ENCODE measurements at regions not wholly inside any gene's neighbourhood (a gene's known extent, or its start where the extent isn't known, plus 50 kb on each side); places are given as distances from the start of the nearest gene placed in this dataset.
"Not testable (repeated sequence)": the region's sequence is repeated elsewhere in the genome, so short reads cannot be mapped to it uniquely, and the experiment has no call there.

GRCh38 chr2:140085674-140086073 lies 1305.5 kb upstream of the NXPH2 start:
- Histone ChIP-seq H3K4me3 (no peak overlapping the region), H3K27ac (no peak overlapping the region), H3K9me3 (no peaks in the 10 kb centered on the region), H3K27me3 (no peaks in the 10 kb centered on the region), H3K36me3 (no peaks in the 10 kb centered on the region), H3K4me1 (no peaks in the 10 kb centered on the region)
- TF ChIP-seq CTCF (IDR thresholded peaks at IDR 0.05) (no peak), POLR2AphosphoS5 (IDR thresholded peaks at IDR 0.05) (no peak), POLR2A (IDR thresholded peaks at IDR 0.05) (no peak)
- intact Hi-C loops (cut with DNase I; ENCODE audit: low total_unique reads), result no loop called here
- DNase-seq, result peak in 1 of 2 donors; percentile 12

- TF ChIP-seq POLR2A (IDR thresholded peaks at IDR 0.05) (no peak), POLR2AphosphoS5 (IDR thresholded peaks at IDR 0.05) (no peak), EP300 (IDR thresholded peaks at IDR 0.05) (no peak), CTCF (IDR thresholded peaks at IDR 0.05) (no peak)
- Histone ChIP-seq H3K27ac (no peak overlapping the region), H3K4me1 (no peaks in the 10 kb centered on the region), H3K36me3 (no peaks in the 10 kb centered on the region), H3K4me3 (no peak overlapping the region), H3K27me3 (no peaks in the 10 kb centered on the region), H3K9me3 (peaks cover 0 to under 1% (median 0%) of the 10 kb centered on the region in 4 donors)
- no peak for DNase-seq
- intact Hi-C loops (cut with DNase I; ENCODE audit: low total_unique reads), result no loop called here
Measured at GRCh38 chr2:140079038-140079437, 1298.8 kb upstream of the NXPH2 start.

- intact Hi-C loops (cut with DNase I; ENCODE audit: low total_unique reads), result no loop called here
- H3K4me1 ChIP-seq, result no peaks in the 10 kb centered on the region
- no peak overlapping the region for H3K4me3 ChIP-seq
- no peak for DNase-seq
- peaks cover 0 to 5% (median 0%) of the 10 kb centered on the region in 4 donors for H3K9me3 ChIP-seq
- H3K27me3 ChIP-seq, result no peaks in the 10 kb centered on the region
- WGBS, 5 donors, result 84 to 92% (median 90%) methylated on average over 2 of the region's 2 CpGs
- TF ChIP-seq POLR2AphosphoS5 (IDR thresholded peaks at IDR 0.05) (no peak), POLR2A (IDR thresholded peaks at IDR 0.05) (no peak), CTCF (IDR thresholded peaks at IDR 0.05) (no peak), EP300 (IDR thresholded peaks at IDR 0.05) (no peak)
- no peak overlapping the region for H3K27ac ChIP-seq
- no peaks in the 10 kb centered on the region for H3K36me3 ChIP-seq
Measured at GRCh38 chr2:140076164-140076563, 1296.0 kb upstream of the NXPH2 start.

GRCh38 chr2:140073763-140074162 lies 1293.6 kb upstream of the NXPH2 start:
- 95 to 97% (median 96%) methylated on average over 17 to 30 of the region's 30 CpGs; no CpG with 5 or more reads in 1 of the 5 donors for WGBS, 5 donors
- H3K4me3 ChIP-seq; H3K4me1 ChIP-seq; H3K27ac ChIP-seq; intact Hi-C loops (cut with DNase I; ENCODE audit: low total_unique reads); DNase-seq; H3K9me3 ChIP-seq; H3K27me3 ChIP-seq; H3K36me3 ChIP-seq: not testable (repeated sequence)

GRCh38 chr2:140067661-140068060 lies 1287.5 kb upstream of the NXPH2 start:
- intact Hi-C loops (cut with DNase I; ENCODE audit: low total_unique reads), result no loop called here
- H3K27ac ChIP-seq, result no peak overlapping the region
- TF ChIP-seq POLR2A (IDR thresholded peaks at IDR 0.05), result no peak
- TF ChIP-seq CTCF (IDR thresholded peaks at IDR 0.05), result no peak
- no peaks in the 10 kb centered on the region for H3K4me1 ChIP-seq
- WGBS, 5 donors, result 68 to 100% (median 87%) methylated on average over 1 of the region's 1 CpG
- H3K27me3 ChIP-seq, result no peaks in the 10 kb centered on the region
- no peak overlapping the region for H3K4me3 ChIP-seq
- H3K36me3 ChIP-seq, result no peaks in the 10 kb centered on the region
- H3K9me3 ChIP-seq, result no peaks in the 10 kb centered on the region
- DNase-seq, result no peak
